ENCODE measurements at regions not wholly inside any gene's neighbourhood (a gene's known extent, or its start where the extent isn't known, plus 50 kb on each side); places are given as distances from the start of the nearest gene placed in this dataset.

- no peak for TF ChIP-seq CTCF (IDR thresholded peaks at IDR 0.05)
- no peak for TF ChIP-seq EP300 (IDR thresholded peaks at IDR 0.05)
- TF ChIP-seq POLR2A (IDR thresholded peaks at IDR 0.05): no peak
These were observed 188.5 kb upstream of the MPPED2 start for GRCh38 chr11:30774496-30775232.
